ENCODE measurements at regions not wholly inside any gene's neighbourhood (a gene's known extent, or its start where the extent isn't known, plus 50 kb on each side); places are given as distances from the start of the nearest gene placed in this dataset.

- no peak for TF ChIP-seq CTCF (conservative IDR thresholded peaks at IDR 0.05 in 1 of 2, IDR thresholded peaks at IDR 0.05 in 1 of 2; ENCODE audit: extremely low read depth in 1 of 2, insufficient read depth in 1 of 2, low read depth in 1 of 2, low read length in 2 of 2)
- TF ChIP-seq EZH2 (IDR thresholded peaks at IDR 0.05; ENCODE audit: borderline replicate concordance, low read length) = no peak
These were observed 498.6 kb downstream of the FGF9 start for GRCh38 chr13:22169473-22169872.

Measured in mammary epithelial cell (primary cell).